T-helper 2 cell treated with Interferon-gamma antibody and Interleukin-4, amounts not matched to agents 5 μg/mL and 100 μg/mL, for 36 hours (primary cell): ENCODE measurements at regions not wholly inside any gene's neighbourhood (a gene's known extent, or its start where the extent isn't known, plus 50 kb on each side); places are given as distances from the start of the nearest gene placed in this dataset.
"Not testable (repeated sequence)": the region's sequence is repeated elsewhere in the genome, so short reads cannot be mapped to it uniquely, and the experiment has no call there.

Experiments
- DNase-seq: peaks from one replicate; pipeline ENCODE4 v3.0.0; 2021; ENCODE audit warnings: low spot score
- H3K27ac Mint-ChIP-seq: one replicate; pipeline ENCODE4 v1.8.0; 2021; ENCODE audit warnings: mild to moderate bottlenecking, mixed read lengths
- H3K27me3 Mint-ChIP-seq: one replicate; pipeline ENCODE4 v1.8.0; 2021; ENCODE audit warnings: low read depth, mixed read lengths
- H3K36me3 Mint-ChIP-seq: one replicate; pipeline ENCODE4 v1.8.0; 2021; ENCODE audit warnings: low read depth, mixed read lengths
- H3K4me1 Mint-ChIP-seq: one replicate; pipeline ENCODE4 v1.8.0; 2021; ENCODE audit warnings: low read depth, mixed read lengths
- H3K4me3 Mint-ChIP-seq: one replicate; pipeline ENCODE4 v1.8.0; 2022; ENCODE audit warnings: mild to moderate bottlenecking, moderate library complexity, mixed read lengths
- H3K9me3 Mint-ChIP-seq: one replicate; pipeline ENCODE4 v1.8.0; 2021; ENCODE audit warnings: mixed read lengths

GRCh38 chr21:27916326-27916725 is 949.4 kb upstream of the ADAMTS5 start:
- not testable (repeated sequence) for H3K36me3 Mint-ChIP-seq, DNase-seq, H3K9me3 Mint-ChIP-seq, H3K4me1 Mint-ChIP-seq, H3K4me3 Mint-ChIP-seq, H3K27me3 Mint-ChIP-seq, H3K27ac Mint-ChIP-seq

GRCh38 chr21:27912133-27912532 is 945.2 kb upstream of the ADAMTS5 start:
- H3K36me3 Mint-ChIP-seq, H3K27me3 Mint-ChIP-seq, DNase-seq, H3K4me3 Mint-ChIP-seq, H3K4me1 Mint-ChIP-seq, H3K9me3 Mint-ChIP-seq, H3K27ac Mint-ChIP-seq: not testable (repeated sequence)

GRCh38 chr21:27909487-27909886 is 942.6 kb upstream of the ADAMTS5 start:
- not testable (repeated sequence) for H3K27ac Mint-ChIP-seq

GRCh38 chr21:27908816-27909215 is 941.9 kb upstream of the ADAMTS5 start:
- not testable (repeated sequence) for H3K27ac Mint-ChIP-seq, H3K27me3 Mint-ChIP-seq, H3K36me3 Mint-ChIP-seq, H3K4me3 Mint-ChIP-seq, H3K9me3 Mint-ChIP-seq, H3K4me1 Mint-ChIP-seq, DNase-seq

More at GRCh38 chr21:27909487-27909886, 942.6 kb upstream of the ADAMTS5 start:
- DNase-seq, H3K4me1 Mint-ChIP-seq, H3K36me3 Mint-ChIP-seq, H3K9me3 Mint-ChIP-seq, H3K27me3 Mint-ChIP-seq, H3K4me3 Mint-ChIP-seq: not testable (repeated sequence)

- H3K36me3 Mint-ChIP-seq, H3K27me3 Mint-ChIP-seq, H3K27ac Mint-ChIP-seq, H3K4me1 Mint-ChIP-seq, H3K4me3 Mint-ChIP-seq, DNase-seq: not testable (repeated sequence)
- peaks cover 12% of the 10 kb centered on the region for H3K9me3 Mint-ChIP-seq
These were observed 936.0 kb upstream of the ADAMTS5 start for GRCh38 chr21:27902904-27903303.

- H3K36me3 Mint-ChIP-seq, H3K9me3 Mint-ChIP-seq, H3K4me1 Mint-ChIP-seq, H3K27me3 Mint-ChIP-seq, H3K27ac Mint-ChIP-seq, H3K4me3 Mint-ChIP-seq, DNase-seq: not testable (repeated sequence)
These were observed 926.7 kb upstream of the ADAMTS5 start for GRCh38 chr21:27893619-27894018.

- not testable (repeated sequence) for H3K4me3 Mint-ChIP-seq, DNase-seq, H3K27ac Mint-ChIP-seq, H3K27me3 Mint-ChIP-seq, H3K9me3 Mint-ChIP-seq, H3K36me3 Mint-ChIP-seq, H3K4me1 Mint-ChIP-seq
These were observed 924.6 kb upstream of the ADAMTS5 start for GRCh38 chr21:27891495-27891894.

GRCh38 chr21:27887808-27888455 is 921.0 kb upstream of the ADAMTS5 start:
- H3K27me3 Mint-ChIP-seq, H3K4me1 Mint-ChIP-seq: not testable (repeated sequence)

GRCh38 chr21:27885296-27885711 is 918.4 kb upstream of the ADAMTS5 start:
- H3K9me3 Mint-ChIP-seq, result peaks cover 16% of the 10 kb centered on the region
- H3K36me3 Mint-ChIP-seq, result no peaks in the 10 kb centered on the region
- no peak for DNase-seq
- H3K4me3 Mint-ChIP-seq, result no peak overlapping the region
- H3K27ac Mint-ChIP-seq, result no peak overlapping the region
- no peaks in the 10 kb centered on the region for H3K4me1 Mint-ChIP-seq
- H3K27me3 Mint-ChIP-seq, result no peaks in the 10 kb centered on the region

More at GRCh38 chr21:27887808-27888455, 921.0 kb upstream of the ADAMTS5 start:
- H3K27ac Mint-ChIP-seq, DNase-seq, H3K4me3 Mint-ChIP-seq, H3K36me3 Mint-ChIP-seq: not testable (repeated sequence)
- H3K9me3 Mint-ChIP-seq, result peaks cover 16% of the 10 kb centered on the region

GRCh38 chr21:27881331-27881730 is 914.4 kb upstream of the ADAMTS5 start:
- H3K9me3 Mint-ChIP-seq, result peaks cover 13% of the 10 kb centered on the region
- H3K36me3 Mint-ChIP-seq, H3K4me1 Mint-ChIP-seq, DNase-seq, H3K27me3 Mint-ChIP-seq, H3K4me3 Mint-ChIP-seq, H3K27ac Mint-ChIP-seq: not testable (repeated sequence)

- not testable (repeated sequence) for H3K4me3 Mint-ChIP-seq, H3K27me3 Mint-ChIP-seq
These were observed 905.5 kb upstream of the ADAMTS5 start for GRCh38 chr21:27872411-27872810.

GRCh38 chr21:27870755-27871154 is 903.9 kb upstream of the ADAMTS5 start:
- peaks cover 13% of the 10 kb centered on the region for H3K9me3 Mint-ChIP-seq
- H3K36me3 Mint-ChIP-seq, H3K27ac Mint-ChIP-seq, H3K27me3 Mint-ChIP-seq, DNase-seq, H3K4me3 Mint-ChIP-seq, H3K4me1 Mint-ChIP-seq: not testable (repeated sequence)

More at GRCh38 chr21:27872411-27872810, 905.5 kb upstream of the ADAMTS5 start:
- not testable (repeated sequence) for H3K27ac Mint-ChIP-seq, H3K36me3 Mint-ChIP-seq, H3K4me1 Mint-ChIP-seq, DNase-seq
- H3K9me3 Mint-ChIP-seq, result peaks cover 13% of the 10 kb centered on the region

- not testable (repeated sequence) for H3K9me3 Mint-ChIP-seq, H3K36me3 Mint-ChIP-seq, H3K27ac Mint-ChIP-seq, H3K27me3 Mint-ChIP-seq, H3K4me1 Mint-ChIP-seq, DNase-seq, H3K4me3 Mint-ChIP-seq
These were observed 893.5 kb upstream of the ADAMTS5 start for GRCh38 chr21:27860314-27860955.

- not testable (repeated sequence) for DNase-seq, H3K4me3 Mint-ChIP-seq, H3K4me1 Mint-ChIP-seq, H3K27ac Mint-ChIP-seq, H3K27me3 Mint-ChIP-seq, H3K9me3 Mint-ChIP-seq, H3K36me3 Mint-ChIP-seq
These were observed 891.4 kb upstream of the ADAMTS5 start for GRCh38 chr21:27858053-27858825.
